Parathyroid adenoma (tissue), 2 donors: ENCODE measurements at regions not wholly inside any gene's neighbourhood (a gene's known extent, or its start where the extent isn't known, plus 50 kb on each side); places are given as distances from the start of the nearest gene placed in this dataset.

ENCODE experiments used
- H2AFZ ChIP-seq: fragments of 300-600 bp; sonication (generic); one replicate; pipeline ENCODE4 v1.7.0; 2017; ENCODE audit warnings: antibody characterized with exemption, mild to moderate bottlenecking
- H3K27ac ChIP-seq: fragments of 300-600 bp; sonication (generic); one replicate; pipeline ENCODE4 v1.7.0; 2017
- H3K27me3 ChIP-seq: fragments of 300-600 bp; sonication (generic); one replicate; pipeline ENCODE4 v1.7.0; 2017; ENCODE audit warnings: low read length; ENCODE audit not compliant: control insufficient read depth, insufficient read depth
- H3K36me3 ChIP-seq: fragments of 300-600 bp; sonication (generic); one replicate; pipeline ENCODE4 v1.7.0; 2017; ENCODE audit warnings: low read length; ENCODE audit not compliant: control insufficient read depth, insufficient read depth
- H3K4me1 ChIP-seq: fragments of 300-600 bp; sonication (generic); one replicate; pipeline ENCODE4 v1.7.0; 2017; ENCODE audit warnings: control low read depth
- H3K4me2 ChIP-seq: fragments of 300-600 bp; sonication (generic); one replicate; pipeline ENCODE4 v1.7.0; 2017; ENCODE audit warnings: low read length
- H3K4me3 ChIP-seq: fragments of 300-600 bp; sonication (generic); one replicate; pipeline ENCODE4 v1.7.0; 2017; ENCODE audit warnings: low read depth, low read length
- H3K79me2 ChIP-seq: fragments of 300-600 bp; sonication (generic); one replicate; pipeline ENCODE4 v1.7.0; 2017; ENCODE audit warnings: control low read depth
- H3K9ac ChIP-seq: fragments of 300-600 bp; sonication (generic); one replicate; pipeline ENCODE4 v1.7.0; 2017; ENCODE audit warnings: mild to moderate bottlenecking
- H3K9me3 ChIP-seq: fragments of 300-600 bp; sonication (generic); one replicate; pipeline ENCODE4 v1.7.0; 2017; ENCODE audit warnings: low read length; ENCODE audit not compliant: control insufficient read depth
- CTCF ChIP-seq: fragments of 300-600 bp; sonication (generic); IDR thresholded peaks from one replicate; pipeline ENCODE4 v1.7.0; 2017; ENCODE audit warnings: antibody characterized with exemption, mild to moderate bottlenecking
- donor health status: primary hyperparathyroidism.

- Histone ChIP-seq H3K4me2 (no peak overlapping the region), H3K9ac (no peak overlapping the region), H2AFZ (no peak overlapping the region), H3K4me3 (no peak overlapping the region), H3K36me3 (no peaks in the 10 kb centered on the region), H3K27ac (no peak overlapping the region), H3K79me2 (no peaks in the 10 kb centered on the region), H3K9me3 (no peaks in the 10 kb centered on the region), H3K4me1 (no peaks in the 10 kb centered on the region), H3K27me3 (no peaks in the 10 kb centered on the region)
- no peak for TF ChIP-seq CTCF
Observed at GRCh38 chr14:87686746-87687145, 306.2 kb downstream of the GALC start.

DNA sequence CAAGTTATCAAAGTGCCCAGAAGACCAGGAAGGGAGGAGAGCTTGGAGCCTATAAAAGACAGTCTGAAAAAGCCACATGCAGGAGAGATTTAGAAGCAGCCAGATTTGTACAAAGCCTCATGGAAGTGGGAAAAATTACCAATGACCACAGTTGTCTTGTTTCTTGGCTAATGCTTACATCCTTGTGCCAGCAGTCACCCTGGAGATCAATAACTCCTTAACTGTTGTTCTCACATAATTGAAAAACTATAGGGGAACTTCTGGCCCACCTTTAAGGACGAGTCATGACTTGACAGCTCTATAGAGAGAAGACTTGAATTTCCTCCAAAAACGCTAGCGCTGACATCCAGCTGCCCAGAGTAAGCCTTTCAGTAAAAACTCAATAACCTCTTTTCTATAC is 313.1 kb downstream of the GALC start:
- Histone ChIP-seq H3K4me1 (no peaks in the 10 kb centered on the region), H3K79me2 (no peaks in the 10 kb centered on the region), H3K27ac (no peak overlapping the region), H3K4me2 (no peak overlapping the region), H3K4me3 (no peak overlapping the region), H3K9ac (no peak overlapping the region), H3K9me3 (no peaks in the 10 kb centered on the region), H3K27me3 (no peaks in the 10 kb centered on the region), H2AFZ (no peak overlapping the region), H3K36me3 (no peaks in the 10 kb centered on the region)
- TF ChIP-seq CTCF = no peak

- Histone ChIP-seq H3K4me1 (no peaks in the 10 kb centered on the region), H3K4me2 (no peak overlapping the region), H3K4me3 (no peak overlapping the region), H3K9ac (no peak overlapping the region), H2AFZ (no peak overlapping the region), H3K79me2 (no peaks in the 10 kb centered on the region), H3K27ac (no peak overlapping the region), H3K36me3 (no peaks in the 10 kb centered on the region), H3K9me3 (no peaks in the 10 kb centered on the region), H3K27me3 (no peaks in the 10 kb centered on the region)
- TF ChIP-seq CTCF = no peak
Observed at GRCh38 chr14:87678624-87679023, 314.4 kb downstream of the GALC start.

DNA sequence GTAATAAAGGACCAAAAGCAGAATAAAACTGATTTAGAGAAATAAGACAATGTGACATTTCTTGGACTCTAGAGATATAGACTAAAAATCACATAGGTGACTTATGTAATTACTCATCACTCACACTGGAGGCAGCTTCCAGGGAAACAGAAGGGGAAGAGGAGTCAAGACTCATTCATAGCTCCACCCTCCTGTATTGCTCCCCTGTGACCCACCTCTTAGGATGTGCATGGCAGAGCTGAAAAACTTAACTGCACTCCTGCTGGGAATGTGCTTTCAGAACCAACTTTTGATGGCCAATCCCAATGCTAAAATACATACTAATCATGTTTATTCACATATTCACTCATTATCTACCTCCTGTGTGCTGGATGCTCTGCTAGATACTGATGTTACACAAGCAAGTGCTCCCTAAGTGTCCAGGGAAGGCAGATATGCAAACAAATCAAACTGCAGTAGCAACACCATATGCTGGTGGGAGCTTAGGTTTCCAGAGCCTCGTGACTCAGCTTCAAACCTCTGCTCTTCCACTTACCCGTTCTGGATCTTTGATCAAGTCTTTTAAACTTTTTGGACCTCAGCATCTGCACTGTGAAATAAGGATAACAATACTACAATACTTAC is 316.1 kb downstream of the GALC start:
- TF ChIP-seq CTCF = no peak
- no peak overlapping the region for H3K27ac ChIP-seq

DNA sequence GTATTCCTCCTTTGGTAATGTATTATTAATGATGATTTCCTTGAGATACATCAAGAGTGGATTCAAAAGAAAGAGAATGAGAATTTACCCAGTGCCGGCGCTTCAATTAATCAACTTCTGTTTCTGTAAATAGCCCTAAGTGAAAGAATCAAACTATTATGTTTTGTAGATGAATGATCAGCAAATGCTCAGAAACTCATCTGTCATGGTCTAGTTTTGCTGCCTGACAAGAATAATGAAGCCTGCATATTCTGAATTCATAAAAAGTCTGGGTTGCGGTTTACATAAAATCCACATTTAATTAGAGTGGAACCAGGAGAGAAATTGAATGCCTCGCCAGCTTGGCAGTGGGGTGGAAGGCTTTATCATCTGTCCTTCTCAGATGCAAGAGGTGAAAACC is 325.3 kb downstream of the GALC start:
- TF ChIP-seq CTCF = no peak
- Histone ChIP-seq H3K9me3 (no peaks in the 10 kb centered on the region), H3K27ac (no peak overlapping the region), H3K4me1 (no peaks in the 10 kb centered on the region), H3K4me3 (no peak overlapping the region), H3K27me3 (no peaks in the 10 kb centered on the region), H3K36me3 (no peaks in the 10 kb centered on the region), H3K79me2 (no peaks in the 10 kb centered on the region), H2AFZ (no peak overlapping the region), H3K4me2 (no peak overlapping the region), H3K9ac (no peak overlapping the region)

More for the DNA sequence above, 316.1 kb downstream of the GALC start:
- Histone ChIP-seq H3K79me2 (no peaks in the 10 kb centered on the region), H3K36me3 (no peaks in the 10 kb centered on the region), H3K4me1 (no peaks in the 10 kb centered on the region), H3K27me3 (no peaks in the 10 kb centered on the region), H3K4me2 (no peak overlapping the region), H3K4me3 (no peak overlapping the region), H3K9me3 (no peaks in the 10 kb centered on the region), H3K9ac (no peak overlapping the region), H2AFZ (no peak overlapping the region)
